ENCODE measurements at regions not wholly inside any gene's neighbourhood (a gene's known extent, or its start where the extent isn't known, plus 50 kb on each side); places are given as distances from the start of the nearest gene placed in this dataset.

- TF ChIP-seq FOXP2 (optimal IDR thresholded peaks at IDR 0.05; ENCODE audit: borderline replicate concordance, extremely low read depth, extremely low read length, insufficient read depth) (no peak), SIN3A (IDR thresholded peaks at IDR 0.05; ENCODE audit: borderline replicate concordance, insufficient read depth, low read length) (no peak)
Observed at GRCh38 chr1:209094384-209094783, 489.1 kb upstream of the CAMK1G start.

GRCh38 chr1:209095627-209096595 lies 487.6 kb upstream of the CAMK1G start:
- no peak for TF ChIP-seq POLR2AphosphoS5 (IDR thresholded peaks at IDR 0.05; ENCODE audit: low read depth, low read length)
- no peak for TF ChIP-seq SIN3A (IDR thresholded peaks at IDR 0.05; ENCODE audit: borderline replicate concordance, insufficient read depth, low read length)
- TF ChIP-seq REST (IDR thresholded peaks at IDR 0.05; ENCODE audit: insufficient read depth in 1 of 2, low read depth in 2 of 2, low read length in 2 of 2) = no peak
- TF ChIP-seq TAF1 (IDR thresholded peaks at IDR 0.05; ENCODE audit: borderline replicate concordance, insufficient read depth, low read length) = no peak
- no peak for TF ChIP-seq FOXP2 (optimal IDR thresholded peaks at IDR 0.05; ENCODE audit: borderline replicate concordance, extremely low read depth, extremely low read length, insufficient read depth)

- TF ChIP-seq REST (IDR thresholded peaks at IDR 0.05; ENCODE audit: insufficient read depth in 1 of 2, low read depth in 2 of 2, low read length in 2 of 2) (no peak), POLR2AphosphoS5 (IDR thresholded peaks at IDR 0.05; ENCODE audit: low read depth, low read length) (no peak), FOXP2 (optimal IDR thresholded peaks at IDR 0.05; ENCODE audit: borderline replicate concordance, extremely low read depth, extremely low read length, insufficient read depth) (no peak), SIN3A (IDR thresholded peaks at IDR 0.05; ENCODE audit: borderline replicate concordance, insufficient read depth, low read length) (no peak), TAF1 (IDR thresholded peaks at IDR 0.05; ENCODE audit: borderline replicate concordance, insufficient read depth, low read length) (no peak)
Observed at GRCh38 chr1:209100460-209100859, 483.1 kb upstream of the CAMK1G start.

GRCh38 chr1:209101106-209101505 lies 482.4 kb upstream of the CAMK1G start:
- no peak for TF ChIP-seq POLR2AphosphoS5 (IDR thresholded peaks at IDR 0.05; ENCODE audit: low read depth, low read length)
- no peak for TF ChIP-seq SIN3A (IDR thresholded peaks at IDR 0.05; ENCODE audit: borderline replicate concordance, insufficient read depth, low read length)
- TF ChIP-seq FOXP2 (optimal IDR thresholded peaks at IDR 0.05; ENCODE audit: borderline replicate concordance, extremely low read depth, extremely low read length, insufficient read depth) = no peak
- no peak for TF ChIP-seq REST (IDR thresholded peaks at IDR 0.05; ENCODE audit: insufficient read depth in 1 of 2, low read depth in 2 of 2, low read length in 2 of 2)
- no peak for TF ChIP-seq TAF1 (IDR thresholded peaks at IDR 0.05; ENCODE audit: borderline replicate concordance, insufficient read depth, low read length)

- no peak for TF ChIP-seq POLR2AphosphoS5 (IDR thresholded peaks at IDR 0.05; ENCODE audit: low read depth, low read length)
- no peak for TF ChIP-seq REST (IDR thresholded peaks at IDR 0.05; ENCODE audit: insufficient read depth in 1 of 2, low read depth in 2 of 2, low read length in 2 of 2)
- TF ChIP-seq TAF1 (IDR thresholded peaks at IDR 0.05; ENCODE audit: borderline replicate concordance, insufficient read depth, low read length) = no peak
- no peak for TF ChIP-seq SIN3A (IDR thresholded peaks at IDR 0.05; ENCODE audit: borderline replicate concordance, insufficient read depth, low read length)
- TF ChIP-seq FOXP2 (optimal IDR thresholded peaks at IDR 0.05; ENCODE audit: borderline replicate concordance, extremely low read depth, extremely low read length, insufficient read depth) = no peak
Observed at GRCh38 chr1:209102120-209102519, 481.4 kb upstream of the CAMK1G start.

Measured in PFSK-1 (cell line).